IMR-90 (cell line): ENCODE measurements at regions not wholly inside any gene's neighbourhood (a gene's known extent, or its start where the extent isn't known, plus 50 kb on each side); places are given as distances from the start of the nearest gene placed in this dataset.
"Not testable (repeated sequence)": the region's sequence is repeated elsewhere in the genome, so short reads cannot be mapped to it uniquely, and the experiment has no call there.

Experiments used
- ATAC-seq: fragments of 200-7000 bp; cut with Tn5 transposase; 2 replicates; pipeline ENCODE4 v1.9.1; 2020; ENCODE audit warnings: low read depth, mild to moderate bottlenecking, moderate library complexity
- BruUV-seq: library from RNA; stranded (reverse); fragments of 400-500 nt; replicated peaks from 2 replicates; lab custom pipeline; 2021; lab: Mats Ljungman, UMichigan
- CTCF ChIA-PET: fragments of 300-600 bp; formaldehyde crosslinking; extraction: SDS; loops from one replicate; lab custom pipeline; 2021; ENCODE audit warnings: antibody characterized with exemption; lab: Yijun Ruan, JAX
- POLR2A ChIA-PET: fragments of 300-600 bp; sonication (Branson Sonifier 250); formaldehyde crosslinking; loops from one replicate; lab custom pipeline; 2022; ENCODE audit warnings: antibody characterized with exemption; ENCODE audit not compliant: unreplicated experiment; lab: Charles Lee
- DNase-seq: peaks from one replicate; pipeline ENCODE4 v3.0.0; 2013
- H2AFZ ChIP-seq: replicated peaks from 2 replicates; pipeline ENCODE3; 2013; ENCODE audit warnings: low read length, mild to moderate bottlenecking; ENCODE audit not compliant: poor library complexity
- H2AK5ac ChIP-seq: 2 replicates; pipeline ENCODE4 v1.6.1; 2013; ENCODE audit warnings: low read depth, low read length, inconsistent platforms
- H2AK9ac ChIP-seq: replicated peaks from 2 replicates; pipeline ENCODE3; 2013; ENCODE audit warnings: mild to moderate bottlenecking, low read depth, low read length, moderate library complexity; ENCODE audit not compliant: poor library complexity
- H2BK120ac ChIP-seq: 2 replicates; pipeline ENCODE4 v1.6.1; 2013; ENCODE audit warnings: low read depth, low read length, inconsistent platforms
- H2BK15ac ChIP-seq: 3 replicates; pipeline ENCODE4 v1.6.1; 2013; ENCODE audit warnings: low read depth, low read length, inconsistent platforms
- H2BK20ac ChIP-seq: 2 replicates; pipeline ENCODE4 v1.6.1; 2013; ENCODE audit warnings: low read depth, mild to moderate bottlenecking, inconsistent platforms, low read length, moderate library complexity
- H2BK5ac ChIP-seq: 2 replicates; pipeline ENCODE4 v1.6.1; 2013; ENCODE audit warnings: mild to moderate bottlenecking, low read depth, low read length, inconsistent platforms; ENCODE audit not compliant: poor library complexity, severe bottlenecking
- H3K14ac ChIP-seq: replicated peaks from 2 replicates; pipeline ENCODE4 v1.6.1; 2013; ENCODE audit warnings: low read depth, low read length, inconsistent platforms
- H3K18ac ChIP-seq: 2 replicates; pipeline ENCODE4 v1.6.1; 2013; ENCODE audit warnings: low read depth, low read length, control low read depth
- H3K23ac ChIP-seq: 2 replicates; pipeline ENCODE4 v1.6.1; 2013; ENCODE audit warnings: low read depth, low read length, inconsistent platforms
- H3K27ac ChIP-seq: 2 replicates; pipeline ENCODE4 v1.5.1; 2013; ENCODE audit warnings: mild to moderate bottlenecking, control low read depth, low read length; ENCODE audit not compliant: insufficient read depth
- H3K27me3 ChIP-seq: 2 replicates; pipeline ENCODE4 v1.6.1; 2013; ENCODE audit warnings: low read length; ENCODE audit not compliant: control insufficient read depth, insufficient read depth
- H3K36me3 ChIP-seq: 2 replicates; pipeline ENCODE4 v1.6.1; 2013; ENCODE audit warnings: low read length, mixed read lengths; ENCODE audit not compliant: control insufficient read depth, insufficient read depth
- H3K4ac ChIP-seq: 2 replicates; pipeline ENCODE4 v1.6.1; 2013; ENCODE audit warnings: low read depth, low read length, inconsistent platforms
- H3K4me1 ChIP-seq: 2 replicates; pipeline ENCODE4 v1.6.1; 2013; ENCODE audit warnings: low read length, mixed read lengths; ENCODE audit not compliant: control insufficient read depth, insufficient read depth
- H3K4me2 ChIP-seq: 2 replicates; pipeline ENCODE4 v1.6.1; 2013; ENCODE audit warnings: low read depth, mild to moderate bottlenecking, control low read depth, low read length, moderate library complexity
- H3K4me3 ChIP-seq: 2 replicates; pipeline ENCODE4 v1.5.1; 2013; ENCODE audit warnings: low read depth, mild to moderate bottlenecking, control low read depth, low read length, moderate library complexity; ENCODE audit not compliant: insufficient read depth
- H3K56ac ChIP-seq: 2 replicates; pipeline ENCODE4 v1.6.1; 2013; ENCODE audit warnings: low read length, inconsistent platforms; ENCODE audit not compliant: insufficient read depth; ENCODE audit errors: extremely low read depth
- H3K79me1 ChIP-seq, 2 experiments: 2 replicates each; pipeline ENCODE4 v1.6.1; 2013; ENCODE audit warnings: low read length in 2 of 2, inconsistent platforms in 1 of 2, low read depth in 1 of 2
- H3K9ac ChIP-seq: 2 replicates; pipeline ENCODE4 v1.6.1; 2013; ENCODE audit warnings: low read depth, low read length, control low read depth
- H3K9me1 ChIP-seq: 2 replicates; pipeline ENCODE4 v1.6.1; 2013; ENCODE audit warnings: low read length, inconsistent platforms; ENCODE audit not compliant: insufficient read depth
- H3K9me3 ChIP-seq: 2 replicates; pipeline ENCODE4 v1.6.1; 2013; ENCODE audit warnings: low read length; ENCODE audit not compliant: control insufficient read depth, insufficient read depth
- H4K20me1 ChIP-seq: 2 replicates; pipeline ENCODE4 v1.6.1; 2013; ENCODE audit warnings: low read length, inconsistent platforms; ENCODE audit not compliant: insufficient read depth
- H4K5ac ChIP-seq: 2 replicates; pipeline ENCODE4 v1.6.1; 2013; ENCODE audit warnings: mild to moderate bottlenecking, low read depth, low read length, control low read depth
- H4K8ac ChIP-seq, 2 experiments: 2 replicates each; pipeline ENCODE4 v1.6.1; 2013; ENCODE audit warnings: low read depth in 2 of 2, low read length in 2 of 2, control low read depth in 1 of 2, inconsistent platforms in 1 of 2
- H4K91ac ChIP-seq: 2 replicates; pipeline ENCODE4 v1.6.1; 2013; ENCODE audit warnings: low read depth, low read length, inconsistent platforms; ENCODE audit not compliant: insufficient read depth
- WGBS, 2 experiments: methylation state at CpG; one replicate each; pipeline versions ENCODE4 v1.1.5 to v1.1.7; 2013; ENCODE audit warnings: missing lambda C conversion rate in 2 of 2; ENCODE audit not compliant: insufficient read length in 1 of 2; ENCODE audit errors: extremely low coverage in 2 of 2; 5-methylcytosine and 5-hydroxymethylcytosine counted together
- dilution Hi-C: fragments of 300-500 bp; cut with HindIII; formaldehyde crosslinking; loops from one replicate; pipeline ENCODE4 v1.14.3; 2018; ENCODE audit warnings: low sequenced_read_pairs; ENCODE audit not compliant: unreplicated experiment
- in situ Hi-C: fragments of 300-500 bp; cut with MboI; formaldehyde crosslinking; loops from 3 replicates; pipeline ENCODE4 v1.14.3; 2019; ENCODE audit warnings: low sequenced_read_pairs, inconsistent platforms, mixed read lengths
- intact Hi-C: fragments of 100-400 bp; cut with micrococcal nuclease; formaldehyde crosslinking; loops from 2 replicates; pipeline ENCODE4 v1.10.0; 2022

DNA sequence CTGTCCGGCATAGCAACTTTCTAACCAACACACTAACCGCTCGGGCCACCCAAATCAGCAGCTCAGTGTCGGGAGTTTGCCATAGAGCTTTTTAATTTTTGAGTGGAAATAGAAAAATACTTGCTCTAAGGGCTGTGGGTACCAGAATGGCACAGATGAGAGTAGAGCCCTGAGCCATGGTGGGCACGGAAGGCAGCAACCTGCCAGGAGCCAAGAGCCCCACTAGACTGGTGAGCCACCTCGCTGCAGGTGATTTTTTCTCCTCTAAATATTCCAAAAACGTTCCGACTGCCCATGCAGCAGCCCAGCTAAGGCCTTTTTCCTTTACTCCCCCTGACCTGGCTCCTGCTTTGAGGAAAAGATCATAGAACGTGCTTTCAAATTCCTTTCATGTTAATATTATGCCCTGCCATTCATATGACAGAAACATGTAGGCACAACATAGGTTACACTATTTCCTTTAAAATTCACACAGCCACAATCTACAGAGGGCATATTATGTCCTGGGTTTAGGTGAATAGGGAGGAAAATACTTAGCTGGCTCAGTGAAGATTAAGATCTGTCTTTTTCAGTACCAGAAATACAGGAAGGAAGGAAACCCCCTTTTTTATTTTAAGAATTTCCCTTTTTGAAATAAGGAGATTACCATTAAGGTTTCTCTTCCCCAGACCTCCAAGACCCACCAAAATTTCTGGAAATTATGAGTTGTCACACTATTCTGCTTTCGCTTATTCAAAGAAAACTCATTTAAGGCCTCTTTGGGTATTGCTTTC is 81.0 kb upstream of the ATP12A start:
- H2BK120ac ChIP-seq, H2AK5ac ChIP-seq, H4K91ac ChIP-seq, H2BK15ac ChIP-seq, ATAC-seq, H3K4me1 ChIP-seq, H3K9me3 ChIP-seq, CTCF ChIA-PET, H4K20me1 ChIP-seq, H3K4me3 ChIP-seq, H3K4ac ChIP-seq, dilution Hi-C loops, H4K8ac ChIP-seq, H2BK20ac ChIP-seq, H3K9ac ChIP-seq, intact Hi-C loops, DNase-seq, H3K23ac ChIP-seq, H3K79me1 ChIP-seq, in situ Hi-C loops, H2BK5ac ChIP-seq, H3K9me1 ChIP-seq, H2AK9ac ChIP-seq, H3K4me2 ChIP-seq, BruUV-seq, H3K14ac ChIP-seq, H3K27me3 ChIP-seq, H2AFZ ChIP-seq, H3K27ac ChIP-seq, H3K36me3 ChIP-seq, H4K5ac ChIP-seq, H3K18ac ChIP-seq, H3K56ac ChIP-seq: not testable (repeated sequence)
- POLR2A ChIA-PET: interaction anchor here (0.6 kb wide), 1 partner anchor 76 kb away, joined by 4 read pairs; no protein-coding TSS in a partner anchor
- no CpG with 5 or more reads among the region's 10 CpGs for WGBS, 2 experiments
